ENCODE measurements at regions not wholly inside any gene's neighbourhood (a gene's known extent, or its start where the extent isn't known, plus 50 kb on each side); places are given as distances from the start of the nearest gene placed in this dataset.

- Histone ChIP-seq H4K8ac (ENCODE audit: extremely low read depth, insufficient read depth, low read length) (no peak overlapping the region), H3K18ac (ENCODE audit: extremely low read depth, low read length) (no peak overlapping the region), H3K27ac (ENCODE audit: low read depth, low read length) (no peak overlapping the region), H3K23ac (ENCODE audit: insufficient read length) (no peak overlapping the region), H3K4me2 (ENCODE audit: insufficient read depth in 1 of 2, low read depth in 2 of 2, low read length in 2 of 2) (no peak overlapping the region), H3K79me1 (ENCODE audit: low read depth, low read length) (no peaks in the 10 kb centered on the region), H3K79me2 (ENCODE audit: control insufficient read depth in 1 of 2, insufficient read depth in 2 of 2, low read length in 2 of 2) (no peaks in the 10 kb centered on the region), H3K27me3 (replicated peaks in 1 of 4; ENCODE audit: control insufficient read depth in 3 of 4, extremely low read depth in 1 of 4, insufficient read depth in 3 of 4, low read length in 3 of 4) (no peaks in the 10 kb centered on the region), H3K36me3 (ENCODE audit: control insufficient read depth in 2 of 4, insufficient read depth in 4 of 4, low read length in 3 of 4) (no peaks in the 10 kb centered on the region), H2BK12ac (ENCODE audit: low read depth, low read length) (no peak overlapping the region), H2AK5ac (ENCODE audit: low read depth, low read length) (no peak overlapping the region; the same call in 1 of the 2 replicates), H3K4me3 (ENCODE audit: extremely low read depth in 1 of 4, insufficient read depth in 2 of 4, low read depth in 3 of 4, low read length in 4 of 4) (no peak overlapping the region), H3K9ac (replicated peaks in 1 of 4; ENCODE audit: extremely low read depth in 1 of 4, low read depth in 3 of 4, low read length in 3 of 4) (no peak overlapping the region; a peak in 1 of 7 replicates), H2BK20ac (ENCODE audit: low read length) (no peak overlapping the region), H3K4me1 (replicated peaks in 1 of 4; ENCODE audit: control insufficient read depth in 3 of 4, insufficient read depth in 4 of 4, low read length in 3 of 4) (peaks cover 3 to 9% (median 6%) of the 10 kb centered on the region in 4 experiments; a peak in 6 of 7 replicates), H2BK5ac (ENCODE audit: low read depth, low read length) (no peak overlapping the region), H3K9me3 (ENCODE audit: insufficient read depth in 2 of 2, low read depth in 1 of 2, low read length in 1 of 2) (no peaks in the 10 kb centered on the region), H2AFZ (ENCODE audit: low read length) (no peak overlapping the region), H4K20me1 (replicated peaks in 1 of 2; ENCODE audit: control insufficient read depth in 1 of 2, insufficient read depth in 2 of 2, low read length in 2 of 2) (no peaks in the 10 kb centered on the region), H3K4ac (replicated peaks; ENCODE audit: insufficient read length, low read depth, low read length) (no peak overlapping the region), H4K5ac (ENCODE audit: insufficient read length, low read depth, low read length) (no peak overlapping the region), H3K56ac (replicated peaks; ENCODE audit: insufficient read length, low read depth, low read length) (no peak overlapping the region), H3K23me2 (ENCODE audit: low read depth, low read length) (no peaks in the 10 kb centered on the region), H4K91ac (replicated peaks; ENCODE audit: insufficient read length, low read length) (no peak overlapping the region), H3K14ac (ENCODE audit: insufficient read length) (no peak overlapping the region), H2BK15ac (ENCODE audit: low read length) (no peak overlapping the region), H2BK120ac (replicated peaks; ENCODE audit: low read depth, low read length) (no peak overlapping the region)
- WGBS, 2 experiments (ENCODE audit: extremely low coverage in 1 of 2, insufficient coverage in 1 of 2, insufficient read length in 1 of 2, insufficient replicate concordance in 2 of 2, low coverage in 1 of 2, low lambda C conversion rate in 2 of 2, missing lambda C conversion rate in 1 of 2): 84% methylated on average over 9 of the region's 9 CpGs; no CpG with 5 or more reads in 1 of the 2 experiments
- POLR2A ChIA-PET (ENCODE audit: partially characterized antibody): no interaction called here
- DNase-seq (ENCODE audit: low read depth in 1 of 2, low spot score in 2 of 2): no peak
- CTCF ChIA-PET (ENCODE audit: partially characterized antibody): no interaction called here
- no peak for FAIRE-seq
- no peak for TF ChIP-seq SP4 (IDR thresholded peaks at IDR 0.05; ENCODE audit: low read length)
- no peak for TF ChIP-seq CTBP2 (IDR thresholded peaks at IDR 0.05; ENCODE audit: borderline replicate concordance, insufficient read depth, insufficient read length, low read length)
- no peak for TF ChIP-seq SRF (IDR thresholded peaks at IDR 0.05; ENCODE audit: low read depth, low read length)
- TF ChIP-seq KDM1A (IDR thresholded peaks at IDR 0.05; ENCODE audit: borderline replicate concordance, low read length): no peak
- no peak for TF ChIP-seq SAP30 (IDR thresholded peaks at IDR 0.05; ENCODE audit: insufficient read depth, insufficient replicate concordance, low read length)
- TF ChIP-seq SIN3A (conservative IDR thresholded peaks at IDR 0.05 in 1 of 2, IDR thresholded peaks at IDR 0.05 in 1 of 2; ENCODE audit: low read depth in 1 of 2, low read length in 2 of 2): no peak
- TF ChIP-seq, protein P1, sequence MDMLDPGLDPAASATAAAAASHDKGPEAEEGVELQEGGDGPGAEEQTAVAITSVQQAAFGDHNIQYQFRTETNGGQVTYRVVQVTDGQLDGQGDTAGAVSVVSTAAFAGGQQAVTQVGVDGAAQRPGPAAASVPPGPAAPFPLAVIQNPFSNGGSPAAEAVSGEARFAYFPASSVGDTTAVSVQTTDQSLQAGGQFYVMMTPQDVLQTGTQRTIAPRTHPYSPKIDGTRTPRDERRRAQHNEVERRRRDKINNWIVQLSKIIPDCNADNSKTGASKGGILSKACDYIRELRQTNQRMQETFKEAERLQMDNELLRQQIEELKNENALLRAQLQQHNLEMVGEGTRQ (IDR thresholded peaks at IDR 0.05; ENCODE audit: low read length): no peak
- TF ChIP-seq CHD2 (IDR thresholded peaks at IDR 0.05; ENCODE audit: low read length): no peak
- no peak for TF ChIP-seq JUN (IDR thresholded peaks at IDR 0.05; ENCODE audit: low read depth, low read length)
- TF ChIP-seq RNF2 (IDR thresholded peaks at IDR 0.05; ENCODE audit: borderline replicate concordance, low read depth, low read length, missing control alignments, poor library complexity, severe bottlenecking): no peak
- TF ChIP-seq RBBP5 (IDR thresholded peaks at IDR 0.05; ENCODE audit: borderline replicate concordance, low read depth, low read length): no peak
- TF ChIP-seq TAF7 (optimal IDR thresholded peaks at IDR 0.05; ENCODE audit: borderline replicate concordance, low read depth, low read length): no peak
- no peak for TF ChIP-seq TEAD4 (IDR thresholded peaks at IDR 0.05; ENCODE audit: low read depth, low read length)
Measured at GRCh38 chr1:61591351-61591750, 133.6 kb downstream of the TM2D1 start.
